ENCODE measurements at regions not wholly inside any gene's neighbourhood (a gene's known extent, or its start where the extent isn't known, plus 50 kb on each side); places are given as distances from the start of the nearest gene placed in this dataset.
"Not testable (repeated sequence)": the region's sequence is repeated elsewhere in the genome, so short reads cannot be mapped to it uniquely, and the experiment has no call there.

- Histone ChIP-seq H3K4me1 (peaks cover 0 to 3% of the 10 kb centered on the region in 2 donors), H3K4me3 (replicated peaks in 1 of 3) (no peak overlapping the region), H3K9me3 (no peaks in the 10 kb centered on the region), H3K27ac (no peak overlapping the region), H3K36me3 (no peaks in the 10 kb centered on the region), H3K27me3 (no peaks in the 10 kb centered on the region)
- no peak for DNase-seq
- TF ChIP-seq CTCF (IDR thresholded peaks at IDR 0.05): no peak
- TF ChIP-seq POLR2A (IDR thresholded peaks at IDR 0.05): no peak
- WGBS, 2 donors: 63 to 64% methylated on average over 2 of the region's 2 CpGs
- intact Hi-C loops (cut with DNase I): no loop called here
Observed at GRCh38 chr1:217049721-217050120, 326.5 kb upstream of the ESRRG start.

GRCh38 chr1:217049081-217049480, 325.9 kb upstream of the ESRRG start:
- intact Hi-C loops (cut with DNase I): no loop called here
- Histone ChIP-seq H3K27ac (no peak overlapping the region), H3K9me3 (no peaks in the 10 kb centered on the region), H3K4me1 (peaks cover 0 to 3% of the 10 kb centered on the region in 2 donors), H3K27me3 (no peaks in the 10 kb centered on the region), H3K36me3 (no peaks in the 10 kb centered on the region), H3K4me3 (replicated peaks in 1 of 3) (no peak overlapping the region)
- TF ChIP-seq CTCF (IDR thresholded peaks at IDR 0.05) (no peak), POLR2A (IDR thresholded peaks at IDR 0.05) (no peak)
- DNase-seq: no peak
- 91 to 98% methylated on average over 1 of the region's 1 CpG for WGBS, 2 donors

- H3K9me3 ChIP-seq: no peaks in the 10 kb centered on the region
- no peaks in the 10 kb centered on the region for H3K27me3 ChIP-seq
- DNase-seq: peak in 1 of 2 donors; percentile 5
- WGBS, 2 donors: 62 to 75% methylated on average over 5 of the region's 5 CpGs
- no peak overlapping the region for H3K4me3 ChIP-seq (replicated peaks in 1 of 3)
- H3K27ac ChIP-seq: no peak overlapping the region
- no peaks in the 10 kb centered on the region for H3K36me3 ChIP-seq
- intact Hi-C loops (cut with DNase I): no loop called here
- TF ChIP-seq CTCF (IDR thresholded peaks at IDR 0.05) (no peak), POLR2A (IDR thresholded peaks at IDR 0.05) (no peak)
- H3K4me1 ChIP-seq: no peaks in the 10 kb centered on the region
Observed at GRCh38 chr1:217048104-217048707, 325.0 kb upstream of the ESRRG start.

GRCh38 chr1:217040711-217041455, 317.7 kb upstream of the ESRRG start:
- intact Hi-C loops (cut with DNase I): no loop called here
- Histone ChIP-seq H3K4me1 (peaks cover 0 to 6% of the 10 kb centered on the region in 2 donors), H3K27ac (no peak overlapping the region), H3K9me3 (no peaks in the 10 kb centered on the region), H3K36me3 (no peaks in the 10 kb centered on the region), H3K4me3 (replicated peaks in 1 of 3) (no peak overlapping the region), H3K27me3 (no peaks in the 10 kb centered on the region)
- no peak for DNase-seq
- TF ChIP-seq CTCF (IDR thresholded peaks at IDR 0.05) (no peak), POLR2A (IDR thresholded peaks at IDR 0.05) (no peak)
- 82 to 84% methylated on average over 1 of the region's 1 CpG for WGBS, 2 donors

GRCh38 chr1:217039926-217040325, 316.7 kb upstream of the ESRRG start:
- TF ChIP-seq CTCF (IDR thresholded peaks at IDR 0.05) (no peak), POLR2A (IDR thresholded peaks at IDR 0.05) (no peak)
- H3K27ac ChIP-seq: no peak overlapping the region
- H3K36me3 ChIP-seq: no peaks in the 10 kb centered on the region
- 91 to 92% methylated on average over 2 of the region's 2 CpGs for WGBS, 2 donors
- DNase-seq: no peak
- H3K4me1 ChIP-seq: peaks cover 0 to 6% of the 10 kb centered on the region in 2 donors
- H3K4me3 ChIP-seq (replicated peaks in 1 of 3): no peak overlapping the region
- no peaks in the 10 kb centered on the region for H3K9me3 ChIP-seq
- no peaks in the 10 kb centered on the region for H3K27me3 ChIP-seq
- intact Hi-C loops (cut with DNase I): no loop called here

- H3K27me3 ChIP-seq; H3K36me3 ChIP-seq; H3K9me3 ChIP-seq; intact Hi-C loops (cut with DNase I); H3K4me3 ChIP-seq (replicated peaks in 1 of 3); H3K27ac ChIP-seq; DNase-seq; H3K4me1 ChIP-seq: not testable (repeated sequence)
- WGBS, 2 donors: 91 to 96% methylated on average over 3 of the region's 3 CpGs
Observed at GRCh38 chr1:217039139-217039538, 315.9 kb upstream of the ESRRG start.
